Natural killer cell (primary cell): ENCODE measurements at regions not wholly inside any gene's neighbourhood (a gene's known extent, or its start where the extent isn't known, plus 50 kb on each side); places are given as distances from the start of the nearest gene placed in this dataset.

Experiments
- ATAC-seq, 3 donors: fragments of 150-1000 bp in 2 of 3; fragments of 200-7000 bp in 1 of 3; cut with Tn5 transposase; 1 replicate in 1 of 3; 2 replicates in 2 of 3; pipeline ENCODE4 v1.10.0; 2021; ENCODE audit warnings: mild to moderate bottlenecking in 2 of 3, moderate library complexity in 2 of 3
- DNase-seq, 2 donors: peaks; one replicate each; pipeline versions ENCODE4 v3.0.0 to v3.0.0-alpha.2; 2013 to 2021; ENCODE audit warnings: mixed read lengths in 1 of 2
- H3K27ac ChIP-seq: one replicate; pipeline ENCODE4 v1.5.1; 2013; ENCODE audit warnings: mild to moderate bottlenecking, low read length
- H3K27me3 ChIP-seq: one replicate; pipeline ENCODE4 v1.6.1; 2013; ENCODE audit warnings: low read length; ENCODE audit not compliant: control insufficient read depth, insufficient read depth
- H3K36me3 ChIP-seq: one replicate; pipeline ENCODE4 v1.6.1; 2013; ENCODE audit warnings: low read length; ENCODE audit not compliant: control insufficient read depth, insufficient read depth
- H3K4me1 ChIP-seq: one replicate; pipeline ENCODE4 v1.6.1; 2013; ENCODE audit warnings: low read length; ENCODE audit not compliant: control insufficient read depth, insufficient read depth
- H3K4me3 ChIP-seq: one replicate; pipeline ENCODE4 v1.5.1; 2013; ENCODE audit warnings: low read length
- H3K9me3 ChIP-seq: one replicate; pipeline ENCODE4 v1.6.1; 2013; ENCODE audit warnings: low read length; ENCODE audit not compliant: control insufficient read depth, insufficient read depth
- H3K27ac Mint-ChIP-seq, 2 donors: one replicate each; pipeline ENCODE4 v1.8.0; 2022; ENCODE audit warnings: mild to moderate bottlenecking in 2 of 2, mixed read lengths in 2 of 2, moderate library complexity in 1 of 2
- H3K27me3 Mint-ChIP-seq, 2 donors: one replicate each; pipeline ENCODE4 v1.8.0; 2022; ENCODE audit warnings: low read depth in 2 of 2, mixed read lengths in 2 of 2
- H3K36me3 Mint-ChIP-seq: one replicate; pipeline ENCODE4 v1.8.0; 2022; ENCODE audit warnings: mixed read lengths
- H3K4me1 Mint-ChIP-seq, 2 donors: one replicate each; pipeline ENCODE4 v1.8.0; 2022; ENCODE audit warnings: mixed read lengths in 2 of 2
- H3K4me3 Mint-ChIP-seq: one replicate; pipeline ENCODE4 v1.8.0; 2022; ENCODE audit warnings: mild to moderate bottlenecking, moderate library complexity, mixed read lengths
- H3K9me3 Mint-ChIP-seq, 2 donors: one replicate each; pipeline ENCODE4 v1.8.0; 2022; ENCODE audit warnings: mixed read lengths in 2 of 2
- WGBS: methylation state at CpG from one replicate; pipeline ENCODE4 v1.1.7; 2013; ENCODE audit warnings: missing lambda C conversion rate; ENCODE audit not compliant: insufficient coverage; 5-methylcytosine and 5-hydroxymethylcytosine counted together
- intact Hi-C: fragments of 100-400 bp; cut with micrococcal nuclease; formaldehyde crosslinking; loops from one replicate; pipeline ENCODE4 v1.14.2; 2022
- TF ChIP-seq, protein P1 (sequence below): fragments of 200-600 bp; IDR thresholded peaks from one replicate; pipeline ENCODE4 v1.8.0; 2022; ENCODE audit warnings: antibody characterized with exemption

GRCh38 chr4:19944806-19945205 lies 306.9 kb upstream of the SLIT2 start:
- Mint-ChIP-seq H3K36me3 (no peaks in the 10 kb centered on the region), H3K27me3 (no peaks in the 10 kb centered on the region), H3K4me1 (no peaks in the 10 kb centered on the region), H3K4me3 (no peak overlapping the region), H3K27ac (no peak overlapping the region), H3K9me3 (peaks cover 8 to 17% of the 10 kb centered on the region in 2 donors)
- TF ChIP-seq, protein P1, sequence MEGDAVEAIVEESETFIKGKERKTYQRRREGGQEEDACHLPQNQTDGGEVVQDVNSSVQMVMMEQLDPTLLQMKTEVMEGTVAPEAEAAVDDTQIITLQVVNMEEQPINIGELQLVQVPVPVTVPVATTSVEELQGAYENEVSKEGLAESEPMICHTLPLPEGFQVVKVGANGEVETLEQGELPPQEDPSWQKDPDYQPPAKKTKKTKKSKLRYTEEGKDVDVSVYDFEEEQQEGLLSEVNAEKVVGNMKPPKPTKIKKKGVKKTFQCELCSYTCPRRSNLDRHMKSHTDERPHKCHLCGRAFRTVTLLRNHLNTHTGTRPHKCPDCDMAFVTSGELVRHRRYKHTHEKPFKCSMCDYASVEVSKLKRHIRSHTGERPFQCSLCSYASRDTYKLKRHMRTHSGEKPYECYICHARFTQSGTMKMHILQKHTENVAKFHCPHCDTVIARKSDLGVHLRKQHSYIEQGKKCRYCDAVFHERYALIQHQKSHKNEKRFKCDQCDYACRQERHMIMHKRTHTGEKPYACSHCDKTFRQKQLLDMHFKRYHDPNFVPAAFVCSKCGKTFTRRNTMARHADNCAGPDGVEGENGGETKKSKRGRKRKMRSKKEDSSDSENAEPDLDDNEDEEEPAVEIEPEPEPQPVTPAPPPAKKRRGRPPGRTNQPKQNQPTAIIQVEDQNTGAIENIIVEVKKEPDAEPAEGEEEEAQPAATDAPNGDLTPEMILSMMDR = no peak
- ATAC-seq (no peak), DNase-seq (no peak)
- no peak overlapping the region for H3K27ac ChIP-seq
- H3K9me3 ChIP-seq = no peaks in the 10 kb centered on the region
- H3K4me1 ChIP-seq = no peaks in the 10 kb centered on the region
- intact Hi-C loops = no loop called here
- H3K27me3 ChIP-seq = no peaks in the 10 kb centered on the region
- 79% methylated on average over 2 of the region's 2 CpGs for WGBS
- H3K36me3 ChIP-seq = no peaks in the 10 kb centered on the region
- no peak overlapping the region for H3K4me3 ChIP-seq

DNA sequence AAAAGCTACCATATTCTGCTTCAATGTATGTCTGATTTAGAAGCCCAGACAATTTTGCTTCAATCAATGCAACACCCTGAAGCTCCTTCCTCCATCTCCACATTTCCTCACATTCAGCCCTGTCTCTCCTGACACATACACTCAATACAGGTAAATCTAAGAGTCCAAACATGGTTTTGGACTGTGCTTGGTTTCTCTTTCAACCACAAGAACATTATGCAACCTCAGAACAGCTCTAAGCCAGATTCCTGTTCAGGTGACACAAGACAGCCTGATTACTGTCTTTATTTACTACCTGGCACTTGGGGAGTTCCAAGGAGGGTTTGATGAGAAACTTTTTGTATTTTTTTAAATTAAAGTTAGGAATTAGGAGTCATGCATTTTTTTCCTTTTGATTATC lies 307.5 kb upstream of the SLIT2 start:
- H3K36me3 Mint-ChIP-seq = no peaks in the 10 kb centered on the region
- DNase-seq = no peak
- no peaks in the 10 kb centered on the region for H3K9me3 ChIP-seq
- intact Hi-C loops = no loop called here
- no peaks in the 10 kb centered on the region for H3K4me1 ChIP-seq
- no peaks in the 10 kb centered on the region for H3K36me3 ChIP-seq
- no peak overlapping the region for H3K27ac ChIP-seq
- no peaks in the 10 kb centered on the region for H3K4me1 Mint-ChIP-seq
- ATAC-seq = no peak
- no peaks in the 10 kb centered on the region for H3K27me3 Mint-ChIP-seq
- H3K27me3 ChIP-seq = no peaks in the 10 kb centered on the region
- H3K9me3 Mint-ChIP-seq = peaks cover 8 to 17% of the 10 kb centered on the region in 2 donors
- H3K4me3 ChIP-seq = no peak overlapping the region
- TF ChIP-seq, protein P1 = no peak
- H3K27ac Mint-ChIP-seq = no peak overlapping the region
- H3K4me3 Mint-ChIP-seq = no peak overlapping the region

- Histone ChIP-seq H3K9me3 (no peaks in the 10 kb centered on the region), H3K36me3 (no peaks in the 10 kb centered on the region), H3K27me3 (no peaks in the 10 kb centered on the region), H3K4me1 (no peaks in the 10 kb centered on the region), H3K4me3 (no peak overlapping the region), H3K27ac (no peak overlapping the region)
- H3K9me3 Mint-ChIP-seq = peaks cover 9 to 10% of the 10 kb centered on the region in 2 donors
- H3K27me3 Mint-ChIP-seq = no peaks in the 10 kb centered on the region
- H3K4me1 Mint-ChIP-seq = no peaks in the 10 kb centered on the region
- DNase-seq = no peak
- WGBS = 95% methylated on average over 2 of the region's 2 CpGs
- no peak overlapping the region for H3K27ac Mint-ChIP-seq
- intact Hi-C loops = no loop called here
- TF ChIP-seq, protein P1 = no peak
- ATAC-seq = no peak
- H3K4me3 Mint-ChIP-seq = no peak overlapping the region
- H3K36me3 Mint-ChIP-seq = no peaks in the 10 kb centered on the region
Observed at GRCh38 chr4:19941434-19941833, 310.3 kb upstream of the SLIT2 start.

GRCh38 chr4:19940861-19941260 lies 310.8 kb upstream of the SLIT2 start:
- Mint-ChIP-seq H3K27me3 (no peaks in the 10 kb centered on the region), H3K4me1 (no peaks in the 10 kb centered on the region), H3K4me3 (no peak overlapping the region), H3K9me3 (peaks cover 11 to 13% of the 10 kb centered on the region in 2 donors), H3K27ac (no peak overlapping the region), H3K36me3 (no peaks in the 10 kb centered on the region)
- H3K27ac ChIP-seq = no peak overlapping the region
- TF ChIP-seq, protein P1 = no peak
- H3K27me3 ChIP-seq = no peaks in the 10 kb centered on the region
- DNase-seq = no peak
- H3K9me3 ChIP-seq = no peaks in the 10 kb centered on the region
- H3K4me3 ChIP-seq = no peak overlapping the region
- H3K36me3 ChIP-seq = no peaks in the 10 kb centered on the region
- 33% methylated on average over 1 of the region's 1 CpG for WGBS
- H3K4me1 ChIP-seq = no peaks in the 10 kb centered on the region
- intact Hi-C loops = no loop called here
- no peak for ATAC-seq
